ENCODE measurements at regions not wholly inside any gene's neighbourhood (a gene's known extent, or its start where the extent isn't known, plus 50 kb on each side); places are given as distances from the start of the nearest gene placed in this dataset.

- no peak for FAIRE-seq
Observed at GRCh38 chr4:180550106-180550505, 1693.1 kb upstream of the TENM3 start.

GRCh38 chr4:180557348-180557747 is 1685.9 kb upstream of the TENM3 start:
- FAIRE-seq = no peak

GRCh38 chr4:180557950-180558349 is 1685.3 kb upstream of the TENM3 start:
- FAIRE-seq = no peak

- no peak for FAIRE-seq
Observed at GRCh38 chr4:180558427-180558826, 1684.8 kb upstream of the TENM3 start.

GRCh38 chr4:180560896-180561295 is 1682.3 kb upstream of the TENM3 start:
- no peak for FAIRE-seq

- no peak for FAIRE-seq
Observed at GRCh38 chr4:180564026-180564425, 1679.2 kb upstream of the TENM3 start.

- no peak for FAIRE-seq
Observed at GRCh38 chr4:180564448-180564847, 1678.8 kb upstream of the TENM3 start.

GRCh38 chr4:180565856-180566431 is 1677.3 kb upstream of the TENM3 start:
- no peak for FAIRE-seq

GRCh38 chr4:180566492-180566891 is 1676.7 kb upstream of the TENM3 start:
- FAIRE-seq = no peak

- no peak for FAIRE-seq
Observed at GRCh38 chr4:180567080-180567479, 1676.1 kb upstream of the TENM3 start.

- FAIRE-seq = no peak
Observed at GRCh38 chr4:180571516-180572055, 1671.6 kb upstream of the TENM3 start.

GRCh38 chr4:180578175-180578574 is 1665.0 kb upstream of the TENM3 start:
- no peak for FAIRE-seq

GRCh38 chr4:180581061-180581460 is 1662.1 kb upstream of the TENM3 start:
- FAIRE-seq = no peak

GRCh38 chr4:180587379-180587778 is 1655.8 kb upstream of the TENM3 start:
- no peak for FAIRE-seq

GRCh38 chr4:180589575-180589974 is 1653.6 kb upstream of the TENM3 start:
- no peak for FAIRE-seq

GRCh38 chr4:180596888-180597483 is 1646.2 kb upstream of the TENM3 start:
- FAIRE-seq = no peak

GRCh38 chr4:180598281-180598680 is 1644.9 kb upstream of the TENM3 start:
- FAIRE-seq = no peak

- no peak for FAIRE-seq
Observed at GRCh38 chr4:180603791-180604190, 1639.4 kb upstream of the TENM3 start.

- no peak for FAIRE-seq
Observed at GRCh38 chr4:180610324-180610723, 1632.9 kb upstream of the TENM3 start.

GRCh38 chr4:180615746-180616145 is 1627.5 kb upstream of the TENM3 start:
- no peak for FAIRE-seq

- FAIRE-seq = no peak
Observed at GRCh38 chr4:180617196-180617595, 1626.0 kb upstream of the TENM3 start.

GRCh38 chr4:180618396-180618795 is 1624.8 kb upstream of the TENM3 start:
- FAIRE-seq = no peak

GRCh38 chr4:180619440-180619839 is 1623.8 kb upstream of the TENM3 start:
- no peak for FAIRE-seq

GRCh38 chr4:180622254-180622653 is 1620.9 kb upstream of the TENM3 start:
- FAIRE-seq = no peak

GRCh38 chr4:180625653-180626052 is 1617.5 kb upstream of the TENM3 start:
- FAIRE-seq = no peak
